SHP77 (cell line): ENCODE measurements at regions not wholly inside any gene's neighbourhood (a gene's known extent, or its start where the extent isn't known, plus 50 kb on each side); places are given as distances from the start of the nearest gene placed in this dataset.

Experiments used
- DNase-seq, 2 experiments: peaks; one replicate each; lab custom pipeline; 2025; lab: John Stamatoyannopoulos, UW

DNA sequence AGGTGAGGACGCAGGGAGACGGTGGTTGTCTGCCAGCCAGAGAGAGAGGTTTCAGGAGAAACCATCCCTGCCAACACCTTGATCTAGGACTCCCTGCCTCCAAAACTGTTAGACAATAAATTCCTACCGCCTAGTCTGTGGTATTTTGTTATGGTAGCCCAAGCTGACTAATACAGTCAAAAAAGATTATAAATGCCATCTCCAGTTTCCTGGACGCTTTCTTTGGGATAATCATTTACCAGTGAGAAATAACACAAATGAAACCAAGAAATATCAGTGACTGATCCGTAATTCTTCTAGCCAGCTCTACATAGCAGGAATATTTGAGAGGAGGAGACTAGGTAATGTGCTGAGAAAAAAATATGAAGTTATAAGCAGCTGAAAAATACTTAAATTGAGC lies 707.8 kb upstream of the LMCD1 start:
- DNase-seq, result no peak

DNA sequence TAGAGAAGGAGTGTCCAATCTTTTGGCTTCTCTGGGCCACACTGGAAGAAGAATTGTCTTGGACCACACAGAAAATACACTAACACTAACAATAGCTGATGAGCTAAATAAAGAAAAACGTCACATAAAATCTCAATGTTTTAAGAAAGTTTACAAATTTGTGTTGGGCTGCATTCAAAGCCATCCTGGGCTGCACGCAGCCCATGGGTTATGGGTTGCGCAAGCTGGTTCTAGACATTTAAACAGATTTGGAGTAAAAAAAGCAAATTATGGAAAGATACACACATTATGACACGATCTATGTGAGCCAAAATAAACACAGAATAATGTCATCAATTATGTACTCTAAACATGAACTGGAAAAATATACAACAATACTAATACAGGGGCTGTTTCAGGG lies 703.3 kb upstream of the LMCD1 start:
- DNase-seq, result no peak

DNA sequence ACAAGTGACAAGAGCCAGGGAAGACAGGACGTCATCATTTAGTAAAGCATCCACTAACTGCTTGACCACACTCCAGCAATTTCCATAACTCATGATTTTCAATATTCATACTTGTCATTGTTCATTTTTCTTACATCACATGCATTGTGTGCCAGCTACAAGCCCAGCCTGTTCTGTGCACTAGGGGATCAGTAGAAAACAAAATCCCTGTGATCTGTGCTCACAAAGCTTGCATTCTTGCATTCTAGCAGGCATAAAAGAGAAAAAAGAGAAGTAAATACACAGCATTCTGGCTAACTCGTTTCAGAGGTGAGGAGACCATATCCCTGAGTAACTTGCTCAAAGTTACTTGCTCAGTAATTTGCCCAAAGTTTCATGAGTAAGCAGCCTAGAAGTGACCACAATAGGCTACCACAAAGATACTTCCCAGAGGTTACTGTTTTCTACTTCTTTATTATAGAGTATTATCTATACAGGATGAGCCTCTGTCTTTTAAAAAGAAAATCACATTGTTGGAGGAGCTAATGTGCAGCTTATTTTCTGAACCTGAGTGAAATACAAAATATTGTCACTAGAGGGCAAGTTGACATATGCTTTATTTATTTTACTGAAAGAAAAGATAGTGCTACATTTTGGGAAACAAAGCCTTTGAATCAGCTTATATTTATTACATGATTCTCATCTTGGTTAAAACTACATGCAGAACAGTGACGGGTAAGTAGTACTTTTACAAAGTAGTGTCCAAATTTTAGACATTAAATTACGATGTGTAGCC lies 701.4 kb upstream of the LMCD1 start:
- DNase-seq, result no peak

- DNase-seq, result no peak
These were observed 689.1 kb upstream of the LMCD1 start for GRCh38 chr3:7812490-7812889.

DNA sequence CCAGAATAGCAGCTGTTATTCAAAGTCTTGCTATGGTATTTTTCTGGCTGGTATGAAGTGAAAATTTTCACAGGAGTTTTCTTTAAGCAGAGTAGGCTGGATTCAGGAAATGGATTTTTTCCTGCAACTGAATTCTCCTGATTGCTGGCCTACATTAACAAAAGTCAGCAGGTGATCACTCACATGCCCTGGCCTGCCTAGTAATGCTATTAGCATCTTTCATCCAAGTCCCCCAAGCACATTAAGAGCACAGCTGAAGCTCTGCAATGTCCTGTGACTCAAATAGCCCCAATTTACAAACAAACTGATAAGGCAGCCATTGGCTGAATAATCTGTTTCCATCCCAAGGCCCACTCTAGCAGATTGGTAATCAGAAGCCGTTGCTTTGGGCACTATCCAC lies 688.3 kb upstream of the LMCD1 start:
- no peak for DNase-seq

GRCh38 chr3:7817239-7817638 lies 684.4 kb upstream of the LMCD1 start:
- DNase-seq, result no peak

- DNase-seq, result no peak
These were observed 680.7 kb upstream of the LMCD1 start for GRCh38 chr3:7820969-7821368.

- no peak for DNase-seq
These were observed 679.8 kb upstream of the LMCD1 start for GRCh38 chr3:7821858-7822257.

GRCh38 chr3:7841451-7841850 lies 660.2 kb upstream of the LMCD1 start:
- DNase-seq, result no peak

DNA sequence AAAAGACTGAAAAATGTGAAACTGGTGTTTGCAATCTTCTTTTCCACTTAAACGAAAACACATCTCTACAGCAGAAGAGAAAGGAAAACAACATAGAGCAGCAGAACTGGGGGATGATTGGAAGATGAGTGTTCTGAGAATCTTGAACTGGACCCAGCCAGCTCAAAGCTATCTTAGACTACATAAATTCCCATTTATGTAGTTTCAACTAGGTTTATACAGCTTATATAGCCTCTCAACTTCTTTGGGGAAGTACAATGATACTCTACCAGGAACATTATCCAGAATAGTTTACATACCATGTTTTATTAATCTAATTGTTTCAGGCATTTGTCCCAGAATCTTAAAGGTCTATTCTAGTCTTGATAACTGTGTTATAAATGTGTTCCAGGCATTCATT lies 658.2 kb upstream of the LMCD1 start:
- DNase-seq, result no peak

- DNase-seq, result no peak
These were observed 654.6 kb upstream of the LMCD1 start for GRCh38 chr3:7847021-7847420.

GRCh38 chr3:7847521-7847920 lies 654.1 kb upstream of the LMCD1 start:
- no peak for DNase-seq

DNA sequence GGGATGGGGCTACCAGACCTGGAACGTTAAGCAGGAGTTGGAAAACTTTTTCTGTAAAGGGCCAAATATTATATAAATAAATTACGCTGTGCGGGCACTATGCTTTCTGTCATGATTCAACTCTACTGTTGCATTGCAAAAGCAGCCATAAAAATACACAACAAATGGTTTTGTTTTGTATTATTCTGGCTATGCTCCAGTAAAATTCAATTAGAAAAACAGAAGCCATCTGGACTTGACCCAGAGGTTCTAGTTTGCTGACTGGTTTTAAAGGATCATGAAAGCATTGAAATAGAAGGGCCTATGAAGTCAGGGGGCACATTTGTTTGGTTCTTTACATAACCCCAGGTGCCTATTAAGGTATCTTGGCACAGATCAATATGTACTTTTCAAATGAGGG lies 647.4 kb upstream of the LMCD1 start:
- no peak for DNase-seq

DNA sequence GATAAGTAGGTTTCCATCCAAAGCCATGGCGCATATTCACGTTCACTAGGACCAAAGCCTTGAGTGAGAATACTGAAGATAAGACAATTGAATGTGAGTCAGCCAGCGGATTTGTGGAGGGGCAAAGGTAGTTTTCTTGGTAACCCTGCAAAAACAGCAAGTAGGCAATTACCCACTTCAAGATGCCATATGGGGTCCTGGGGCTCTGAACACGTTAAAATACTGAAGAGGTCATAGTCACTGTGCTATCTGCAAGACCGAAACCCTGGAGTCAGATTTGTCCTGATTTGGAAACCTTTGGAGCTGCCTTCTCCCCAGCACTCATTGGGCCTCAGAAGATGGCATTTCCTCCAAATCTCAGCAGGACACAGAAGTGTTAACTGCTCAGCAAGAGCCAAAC lies 646.9 kb upstream of the LMCD1 start:
- no peak for DNase-seq

GRCh38 chr3:7865611-7866010 lies 636.0 kb upstream of the LMCD1 start:
- DNase-seq, result no peak

GRCh38 chr3:7867587-7867986 lies 634.0 kb upstream of the LMCD1 start:
- no peak for DNase-seq

GRCh38 chr3:7871003-7871560 lies 630.5 kb upstream of the LMCD1 start:
- DNase-seq, result no peak

DNA sequence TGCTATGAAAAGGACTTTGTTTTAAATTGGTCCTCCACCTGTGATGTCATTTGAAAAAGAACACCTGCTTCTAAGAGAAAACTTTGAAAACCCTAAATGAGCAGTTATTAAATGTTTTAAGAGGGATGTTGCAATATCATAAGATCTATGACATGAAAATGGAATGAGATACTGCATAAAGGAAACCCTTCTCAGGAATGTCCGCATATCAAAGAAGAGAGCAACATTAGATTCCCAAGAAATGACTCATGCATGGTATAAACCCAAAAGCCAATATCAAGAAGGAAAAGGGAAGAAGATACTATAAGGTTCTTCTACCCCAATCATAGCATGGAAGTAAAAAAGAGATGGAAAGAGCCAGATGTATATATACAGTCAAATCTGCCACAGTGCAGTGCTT lies 627.5 kb upstream of the LMCD1 start:
- no peak for DNase-seq

DNA sequence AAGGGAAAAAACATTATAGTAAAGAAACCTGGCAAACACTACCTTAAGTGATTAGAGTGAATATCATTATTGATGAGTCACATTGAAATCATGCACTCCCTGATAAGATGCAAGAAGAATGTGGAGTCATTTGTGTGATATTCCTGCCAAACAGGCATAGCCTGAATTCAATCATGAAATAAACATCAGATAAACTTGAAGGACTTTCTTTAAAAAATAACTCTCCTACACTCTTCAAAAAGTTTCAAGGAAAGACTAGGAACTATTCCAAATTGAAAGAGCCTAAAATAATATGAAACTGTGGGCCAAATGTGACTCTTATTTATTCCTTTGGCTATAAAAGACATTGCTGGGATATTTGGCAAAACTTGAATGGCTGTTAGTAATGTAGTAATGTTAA lies 625.7 kb upstream of the LMCD1 start:
- no peak for DNase-seq

- DNase-seq, result no peak
These were observed 624.8 kb upstream of the LMCD1 start for GRCh38 chr3:7876741-7877297.

- DNase-seq, result no peak
These were observed 624.3 kb upstream of the LMCD1 start for GRCh38 chr3:7877312-7877711.

DNA sequence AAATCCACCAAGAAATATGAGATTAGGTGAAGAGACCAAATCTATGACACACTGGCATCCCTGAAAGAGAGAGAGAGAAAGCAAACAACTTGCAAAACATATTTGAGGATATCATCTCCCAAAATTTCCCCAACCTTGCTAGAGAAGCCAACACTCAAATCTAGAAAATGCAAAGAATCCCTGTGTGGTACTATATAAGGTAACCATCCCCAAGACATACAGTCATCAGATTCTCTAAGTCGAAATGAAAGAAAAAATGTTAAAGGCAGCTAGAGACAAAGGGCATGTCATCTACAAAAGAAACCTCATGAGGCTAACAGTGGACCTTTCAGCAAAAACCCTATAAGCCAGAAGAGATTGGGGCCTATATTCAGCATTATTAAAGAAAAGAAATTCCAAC lies 622.1 kb upstream of the LMCD1 start:
- no peak for DNase-seq

- DNase-seq, result no peak
These were observed 619.7 kb upstream of the LMCD1 start for GRCh38 chr3:7881946-7882345.

DNA sequence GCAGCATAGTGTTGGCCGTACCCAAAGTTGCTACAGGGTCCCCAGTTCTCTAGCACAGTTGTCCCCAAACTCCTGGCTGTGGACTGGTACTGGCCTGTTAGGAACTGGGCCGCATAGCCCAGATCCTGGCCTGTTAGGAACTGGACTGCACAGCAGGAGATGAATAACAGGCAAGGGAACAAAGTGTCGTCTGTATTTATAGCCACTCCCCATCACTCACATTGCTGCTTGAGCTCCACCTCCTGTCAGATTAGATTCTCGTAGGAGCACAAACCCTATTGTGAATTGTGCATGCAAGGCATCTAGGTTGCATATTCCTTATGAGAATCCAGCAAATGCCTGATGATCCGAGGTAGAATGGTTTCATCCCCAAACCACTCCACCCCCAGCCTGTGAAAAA lies 604.0 kb upstream of the LMCD1 start:
- DNase-seq, result no peak
